HG02759 (cell line): ENCODE measurements at regions not wholly inside any gene's neighbourhood (a gene's known extent, or its start where the extent isn't known, plus 50 kb on each side); places are given as distances from the start of the nearest gene placed in this dataset.
A peak's percentile ranks its signal among the peaks of the same experiment; 100 is the strongest.
"Not testable (repeated sequence)": the region's sequence is repeated elsewhere in the genome, so short reads cannot be mapped to it uniquely, and the experiment has no call there.

Experiments used
- ATAC-seq: cut with Tn5 transposase; IDR thresholded peaks from one replicate; pipeline ENCODE4 v1.9.1; 2021; ENCODE audit warnings: mild to moderate bottlenecking, moderate library complexity; ENCODE audit not compliant: unreplicated experiment

DNA sequence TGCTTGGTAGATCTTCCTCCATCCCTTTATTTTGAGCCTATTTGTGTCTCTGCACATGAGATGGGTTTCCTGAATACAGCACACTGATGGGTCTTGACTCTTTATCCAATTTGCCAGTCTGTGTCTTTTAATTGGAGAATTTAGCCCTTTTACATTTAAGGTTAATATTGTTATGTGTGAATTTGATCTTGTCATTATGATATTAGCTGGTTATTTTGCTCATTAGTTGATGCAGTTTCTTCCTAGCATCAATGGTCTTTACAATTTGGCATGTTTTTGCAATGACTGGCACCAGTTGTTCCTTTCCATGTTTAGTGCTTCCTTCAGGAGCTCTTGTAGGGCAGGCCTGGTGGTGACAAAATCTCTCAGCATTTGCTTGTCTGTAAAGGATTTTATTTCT is 72.4 kb downstream of the HNRNPD start:
- ATAC-seq: not testable (repeated sequence)

- ATAC-seq: peak; percentile 99
These were observed 80.5 kb downstream of the HNRNPD start for GRCh38 chr4:82293304-82293703.

DNA sequence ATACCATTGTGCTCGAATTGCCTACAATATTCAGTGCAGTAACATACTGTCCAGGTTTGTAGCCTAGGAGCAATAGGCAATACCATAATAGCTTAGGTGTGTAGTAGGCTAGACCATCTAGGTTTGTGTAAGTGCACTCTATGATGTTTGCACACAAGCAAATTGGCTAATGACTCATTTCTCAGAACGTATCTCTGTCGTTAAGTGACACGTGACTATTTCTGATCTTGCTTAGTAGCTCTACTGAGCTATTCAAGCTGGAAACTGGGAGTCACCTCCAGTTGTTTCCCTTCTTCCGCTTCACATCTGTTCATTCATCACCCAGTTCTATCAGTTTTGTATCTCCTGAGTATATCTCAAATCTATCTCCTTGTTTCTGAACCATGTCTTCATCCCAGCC is 86.1 kb downstream of the HNRNPD start:
- ATAC-seq: no peak

DNA sequence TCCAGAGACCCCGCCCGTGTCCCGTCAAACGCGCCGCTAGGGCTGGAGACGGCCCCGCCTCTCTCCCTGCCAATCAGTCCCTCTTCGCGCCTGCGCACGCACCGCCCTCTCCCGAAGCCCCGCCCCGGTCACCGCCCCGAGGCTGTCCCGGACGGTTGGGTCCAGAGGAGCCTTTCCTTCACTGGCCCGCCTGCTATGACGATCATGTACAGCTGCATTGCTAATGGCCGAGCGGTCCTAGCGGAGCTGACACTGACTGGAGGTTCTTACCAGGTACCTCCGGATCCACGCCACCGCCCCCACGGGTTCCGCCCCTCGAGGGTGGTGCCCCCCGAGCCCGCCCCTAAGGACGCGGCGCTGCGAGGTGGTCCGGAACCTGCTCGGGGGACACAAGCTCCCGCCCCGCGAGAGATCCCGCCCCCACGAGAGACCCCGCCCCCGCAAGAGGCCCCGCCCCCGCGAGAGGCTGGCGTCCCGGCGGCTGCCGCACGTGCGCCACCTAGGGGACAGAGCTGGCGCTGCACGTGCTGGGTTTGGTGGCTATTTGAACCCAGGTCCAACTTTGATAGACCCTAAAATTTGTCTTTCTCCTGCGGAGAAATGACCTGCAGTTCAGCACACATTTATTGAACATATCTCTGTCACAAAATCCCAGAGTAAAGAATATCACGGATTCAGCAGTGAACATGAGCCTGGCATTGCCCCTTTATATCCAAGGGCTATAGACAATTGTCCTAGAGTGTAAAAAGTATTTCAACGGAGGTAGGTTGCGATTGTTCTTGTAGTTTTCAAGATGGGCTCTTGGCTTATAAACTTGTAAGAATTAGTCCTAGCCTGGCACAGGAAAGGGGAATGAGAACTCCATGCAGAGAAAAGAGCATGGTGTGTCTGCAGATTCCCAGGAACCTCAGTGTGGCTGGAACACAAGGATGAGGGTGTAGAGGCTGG is 88.7 kb downstream of the HNRNPD start:
- peak; percentile 100 for ATAC-seq

- no peak for ATAC-seq
These were observed 89.3 kb downstream of the HNRNPD start for GRCh38 chr4:82284475-82284857.

DNA sequence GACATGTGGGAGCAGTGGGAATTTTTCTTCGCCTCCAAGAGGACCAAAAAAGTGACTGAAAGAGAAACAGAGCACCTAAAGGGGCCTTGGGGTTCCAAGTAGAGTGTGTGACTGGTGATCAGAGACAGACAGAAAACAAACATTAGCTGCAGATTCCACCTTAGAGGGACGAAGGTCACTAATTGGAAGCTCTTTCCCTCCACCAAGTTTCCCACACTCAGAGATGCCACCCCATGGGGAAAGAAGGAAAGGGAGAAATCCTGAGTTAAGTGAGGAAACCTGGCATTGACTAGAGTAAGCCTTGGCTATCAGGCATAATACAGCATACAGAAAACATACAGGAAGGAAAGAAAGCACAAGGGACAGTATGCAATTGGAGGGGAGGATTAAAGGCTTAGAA is 90.9 kb downstream of the HNRNPD start:
- no peak for ATAC-seq

DNA sequence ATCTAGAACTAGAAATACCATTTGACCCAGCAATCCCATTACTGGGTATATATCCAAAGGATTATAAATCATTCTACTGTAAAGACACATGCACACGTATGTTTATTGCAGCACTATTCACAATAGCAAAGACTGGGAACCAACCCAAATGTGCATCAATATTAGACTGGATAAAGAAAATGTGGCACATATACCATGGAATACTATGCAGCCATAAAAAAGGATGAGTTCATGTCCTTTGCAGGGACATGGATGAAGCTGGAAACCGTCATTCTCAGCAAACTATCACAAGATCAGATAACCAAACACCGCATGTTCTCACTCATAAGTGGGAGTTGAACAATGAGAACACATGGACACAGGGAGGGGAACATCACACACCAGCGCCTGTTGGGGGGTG is 94.2 kb downstream of the HNRNPD start:
- ATAC-seq: not testable (repeated sequence)

GRCh38 chr4:82276332-82276640 is 97.5 kb downstream of the HNRNPD start:
- ATAC-seq: no peak

- no peak for ATAC-seq
These were observed 98.1 kb downstream of the HNRNPD start for GRCh38 chr4:82275431-82276331.

DNA sequence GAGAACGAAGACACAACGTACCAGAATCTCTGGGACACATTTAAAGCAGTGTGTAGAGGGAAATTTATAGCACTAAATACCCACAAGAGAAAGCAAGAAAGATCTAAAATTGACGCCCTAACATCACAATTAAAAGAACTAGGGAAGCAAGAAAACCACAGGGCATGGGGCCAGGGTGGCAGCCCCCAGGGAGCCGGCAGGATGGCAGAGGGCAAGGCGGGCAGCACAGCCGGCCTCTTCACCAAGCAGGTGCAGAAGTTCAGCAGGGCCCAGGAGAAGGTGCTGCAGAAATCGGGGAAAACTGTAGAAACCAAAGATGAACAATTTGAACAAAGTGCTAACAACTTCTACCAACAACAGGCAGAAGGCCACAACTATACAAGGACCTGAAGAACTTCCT is 99.1 kb downstream of the HNRNPD start:
- ATAC-seq: not testable (repeated sequence)

GRCh38 chr4:82272523-82272922 is 101.3 kb downstream of the HNRNPD start:
- not testable (repeated sequence) for ATAC-seq

DNA sequence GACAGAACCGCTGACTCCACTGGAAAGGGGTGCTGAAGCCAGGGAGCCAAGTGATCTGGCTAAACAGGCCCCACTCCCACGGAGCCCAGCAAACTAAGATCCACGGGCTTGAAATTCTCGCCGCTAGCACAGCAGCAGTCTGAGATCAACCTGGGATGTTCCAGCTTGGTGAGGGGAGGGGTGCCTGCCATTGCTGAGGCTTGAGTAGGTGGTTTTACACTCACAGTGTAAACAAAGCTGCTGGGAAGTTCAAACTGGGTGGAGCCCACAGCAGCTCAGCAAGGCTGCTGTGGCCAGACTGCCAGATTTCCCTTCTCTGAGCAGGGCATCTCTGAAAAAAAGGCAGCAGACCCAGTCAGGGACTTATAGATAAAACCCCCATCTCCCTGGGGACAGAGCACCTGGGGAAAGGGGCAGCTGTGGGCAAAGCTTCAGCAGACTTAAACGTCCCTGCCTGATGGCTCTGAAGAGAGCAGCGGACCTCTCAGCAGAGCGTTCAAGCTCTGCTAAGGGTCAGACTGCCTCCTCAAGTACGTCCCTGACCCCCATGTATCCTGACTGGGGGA is 101.8 kb downstream of the HNRNPD start:
- not testable (repeated sequence) for ATAC-seq

DNA sequence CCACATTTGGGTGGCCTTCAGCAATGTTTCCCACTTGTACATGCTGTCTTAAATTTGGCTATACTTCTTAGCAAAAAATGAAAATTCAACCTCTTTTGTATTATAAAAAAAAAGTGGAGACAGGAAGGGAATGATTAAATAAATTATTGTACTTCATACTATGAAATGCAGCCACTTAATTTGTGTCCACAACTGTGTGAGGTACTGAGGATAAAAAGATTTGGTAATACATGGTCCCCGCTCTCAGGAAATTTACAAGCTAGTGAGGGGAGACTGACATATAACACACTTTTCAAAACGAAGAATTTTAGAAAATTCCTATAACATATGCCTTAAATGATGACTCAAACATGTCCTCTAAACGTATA is 105.0 kb downstream of the HNRNPD start:
- ATAC-seq: peak; percentile 11

DNA sequence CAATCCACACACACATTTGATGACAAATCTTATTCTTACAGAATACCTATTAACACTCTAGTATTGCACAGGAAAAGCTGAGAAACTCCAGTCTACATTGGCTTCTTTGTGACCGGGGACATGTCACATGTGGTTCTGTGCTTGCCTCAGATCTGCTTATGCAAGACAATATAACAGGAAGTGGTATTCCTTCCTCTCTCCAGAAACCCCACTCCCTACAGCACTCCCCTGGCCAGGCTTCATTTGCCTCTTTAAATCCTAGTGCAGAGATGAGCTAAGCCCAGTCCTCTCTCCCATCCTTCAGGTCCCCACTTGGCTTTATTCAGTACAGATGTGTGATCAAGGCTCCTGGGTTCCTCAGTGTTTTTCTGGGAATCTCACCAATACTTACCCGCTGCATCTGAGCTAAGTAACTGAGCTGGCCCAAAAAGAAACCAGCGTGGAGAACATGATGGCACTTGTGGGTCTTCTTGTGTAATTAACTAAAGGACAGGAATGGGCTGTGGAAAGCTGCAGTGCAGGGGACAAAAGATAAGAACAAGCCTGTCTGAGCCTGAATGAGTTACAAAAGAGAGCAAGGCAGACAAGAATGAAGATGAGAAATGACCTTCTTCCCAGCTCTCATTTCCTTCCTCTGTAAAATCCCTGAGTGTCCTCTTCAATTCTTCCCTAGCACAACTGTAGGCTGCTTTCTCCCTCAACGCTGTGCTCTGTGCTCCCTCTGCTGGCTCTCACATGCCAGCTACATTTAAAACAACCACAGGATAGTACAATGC is 105.6 kb downstream of the HNRNPD start:
- peak; percentile 89 for ATAC-seq

DNA sequence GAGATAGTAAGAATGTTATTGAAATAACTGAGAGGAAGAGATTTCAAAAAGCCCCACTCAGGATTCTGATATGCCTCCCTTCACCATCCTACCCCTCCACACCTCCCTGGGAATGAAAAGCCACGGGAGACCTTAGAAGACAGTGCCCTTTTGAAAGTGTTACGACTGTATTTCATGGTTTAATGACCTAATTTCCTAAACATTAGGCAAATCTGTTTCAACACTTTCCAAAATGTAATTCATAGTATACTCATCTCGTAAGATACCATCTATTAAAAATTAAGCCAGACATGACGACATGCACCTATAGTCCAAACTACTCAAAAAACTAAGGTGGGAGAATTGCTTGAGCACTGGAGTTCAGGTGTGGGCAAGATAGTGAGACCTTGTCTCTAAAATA is 106.3 kb downstream of the HNRNPD start:
- no peak for ATAC-seq

DNA sequence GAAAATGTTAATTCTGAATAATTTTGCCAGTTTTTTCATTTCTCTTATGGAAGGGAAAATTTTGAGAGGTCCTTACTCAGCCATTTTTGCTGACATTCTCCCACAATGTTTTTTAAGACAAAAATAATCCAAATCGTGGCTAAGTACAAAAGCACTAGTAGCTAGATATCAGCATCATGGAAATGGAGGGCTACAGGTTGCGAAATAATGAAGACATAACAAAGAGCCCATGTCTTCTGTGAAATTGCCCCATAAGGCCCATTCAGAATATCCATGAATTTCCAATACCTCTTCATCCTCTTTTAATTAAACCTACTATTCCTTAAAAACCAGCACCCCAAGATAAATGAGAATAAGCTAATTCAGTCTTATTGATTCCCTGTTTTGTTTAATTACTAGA is 107.4 kb downstream of the HNRNPD start:
- ATAC-seq: no peak

DNA sequence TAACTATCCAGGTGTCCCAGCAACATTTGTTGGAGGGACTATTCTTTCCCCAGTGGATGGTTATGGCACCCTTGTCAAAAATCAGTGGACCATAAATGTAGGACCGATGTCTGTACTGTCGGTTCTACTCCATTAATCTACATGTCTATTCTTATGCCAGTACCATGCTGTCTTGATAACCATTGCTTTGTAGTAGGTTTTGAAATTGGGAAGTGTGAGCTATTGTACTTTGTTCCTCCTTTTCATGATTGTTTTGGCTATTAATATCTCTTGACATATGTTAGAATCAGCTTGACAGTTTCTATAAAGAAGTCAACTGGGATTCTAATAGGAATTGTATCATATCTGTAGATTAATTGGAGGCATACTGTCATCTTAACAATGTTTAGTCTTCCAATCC is 112.7 kb downstream of the HNRNPD start:
- no peak for ATAC-seq

- no peak for ATAC-seq
These were observed 113.2 kb downstream of the HNRNPD start for GRCh38 chr4:82260632-82261031.

- ATAC-seq: no peak
These were observed 117.1 kb downstream of the HNRNPD start for GRCh38 chr4:82256718-82257117.

- no peak for ATAC-seq
These were observed 118.1 kb downstream of the HNRNPD start for GRCh38 chr4:82255657-82256056.
